CD4-positive, alpha-beta T cell treated with Interleukin-12 subunit alpha and Interleukin-12 subunit beta, for 1 hour (primary cell): ENCODE measurements at regions not wholly inside any gene's neighbourhood (a gene's known extent, or its start where the extent isn't known, plus 50 kb on each side); places are given as distances from the start of the nearest gene placed in this dataset.

ENCODE experiments used
- DNase-seq: peaks from one replicate; pipeline ENCODE4 v3.0.0-alpha.2; 2020

DNA sequence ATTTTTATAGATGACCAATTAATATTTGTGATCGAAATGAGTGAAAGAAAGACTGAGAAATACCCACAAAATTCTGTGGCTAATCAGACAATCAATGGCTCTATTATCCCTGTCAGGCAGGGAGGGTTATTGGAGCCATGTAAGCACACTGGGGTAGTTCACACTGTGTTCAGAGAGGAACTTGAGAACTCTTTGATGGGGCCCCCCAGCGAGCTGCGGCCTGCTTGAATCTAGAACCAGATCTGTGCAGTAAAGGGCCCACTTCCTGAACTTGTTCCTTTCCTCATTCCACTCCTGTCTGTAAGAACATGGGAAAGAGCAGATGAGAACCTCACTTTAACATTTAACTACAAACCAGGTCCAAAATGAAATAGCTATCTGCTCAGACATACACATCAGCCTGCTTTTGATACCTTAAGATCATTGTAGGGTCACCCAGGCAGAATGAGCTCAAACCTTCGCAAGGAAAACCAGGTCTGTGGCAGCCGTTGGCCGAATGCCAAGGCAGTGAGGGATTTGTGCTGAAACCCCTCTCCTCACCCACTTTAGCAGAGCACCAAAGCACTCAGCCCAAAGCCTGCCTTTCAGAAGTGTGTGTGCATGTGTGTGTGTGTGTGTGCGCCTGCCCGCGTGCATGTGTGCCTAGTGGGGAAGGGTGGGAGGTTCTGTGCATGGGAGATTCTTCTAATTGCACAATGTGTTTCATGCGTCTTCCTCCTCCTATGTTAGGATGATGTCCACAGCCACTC lies 365.6 kb upstream of the MGMT start:
- peak; percentile 4 for DNase-seq

DNA sequence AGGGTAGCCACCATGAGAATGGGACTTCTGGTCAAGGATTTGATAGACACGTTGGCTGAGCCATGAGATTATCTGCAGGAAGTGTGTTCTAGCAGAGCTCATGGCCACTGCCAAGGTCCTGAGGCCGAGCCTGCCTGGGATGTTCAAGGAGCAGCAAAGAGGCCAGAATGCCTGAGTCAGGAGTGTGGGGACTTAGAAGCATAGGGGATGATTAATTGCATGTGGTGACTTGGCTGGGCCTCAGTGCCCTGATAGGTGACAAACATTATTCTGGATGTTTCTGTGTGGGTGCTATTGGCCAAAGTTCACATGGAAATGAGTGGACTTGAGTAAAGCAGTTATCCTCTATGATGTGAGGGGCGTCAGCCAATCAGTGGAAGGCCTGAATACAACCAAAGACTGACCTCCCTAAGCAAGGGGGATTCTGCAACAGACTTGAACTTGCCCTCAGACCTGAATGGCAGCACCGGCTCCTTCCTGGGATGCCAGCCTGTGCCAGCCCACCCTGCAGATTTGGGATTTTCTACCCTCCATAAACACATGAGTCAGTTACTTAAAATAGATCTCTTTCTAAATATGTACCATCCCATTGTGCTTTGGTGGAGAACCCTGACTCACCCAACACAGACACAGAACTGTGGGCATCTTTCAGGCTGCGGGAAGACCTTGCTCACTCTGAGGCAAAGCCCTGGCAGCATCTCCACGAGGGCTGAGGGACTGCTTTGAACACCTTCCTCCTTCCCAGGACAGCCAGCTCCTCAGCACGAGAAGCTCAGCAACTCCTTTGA lies 363.9 kb upstream of the MGMT start:
- no peak for DNase-seq

DNA sequence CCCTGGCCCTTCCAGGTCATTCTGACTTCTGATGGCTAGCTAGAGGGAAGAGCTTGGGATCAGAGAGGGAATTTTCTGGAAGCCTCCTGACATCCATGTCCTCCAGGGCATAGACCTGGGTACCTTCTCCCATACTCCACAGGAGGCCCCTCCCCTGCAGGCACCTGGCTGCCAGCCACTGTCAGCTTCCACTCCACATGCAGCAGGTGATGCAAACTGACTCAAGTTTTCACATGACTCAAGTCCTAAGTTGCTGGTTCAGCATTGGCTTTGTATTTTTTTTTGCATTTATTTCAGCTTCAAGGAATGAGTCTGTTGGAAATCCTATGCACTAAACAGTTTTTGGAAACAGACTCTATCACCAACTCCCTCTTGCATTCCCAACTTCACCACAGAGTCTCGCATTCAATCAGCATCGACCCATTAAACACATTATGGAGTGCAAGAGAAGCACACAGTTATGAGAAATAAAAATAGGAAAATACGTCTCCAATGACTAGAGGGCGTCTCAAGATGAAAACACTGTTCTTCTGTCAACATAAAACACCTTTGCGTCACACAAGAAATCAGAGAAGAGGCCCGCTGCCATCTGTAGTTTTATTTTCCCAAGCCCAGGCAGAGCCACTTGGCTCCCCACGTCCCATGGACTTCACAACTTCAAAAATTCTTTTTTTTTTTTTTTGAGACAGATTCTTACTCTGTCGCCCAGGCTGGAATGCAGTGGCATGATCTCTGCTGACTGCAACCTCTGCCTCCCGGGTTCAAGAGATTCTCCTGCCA lies 362.6 kb upstream of the MGMT start:
- DNase-seq, result no peak

DNA sequence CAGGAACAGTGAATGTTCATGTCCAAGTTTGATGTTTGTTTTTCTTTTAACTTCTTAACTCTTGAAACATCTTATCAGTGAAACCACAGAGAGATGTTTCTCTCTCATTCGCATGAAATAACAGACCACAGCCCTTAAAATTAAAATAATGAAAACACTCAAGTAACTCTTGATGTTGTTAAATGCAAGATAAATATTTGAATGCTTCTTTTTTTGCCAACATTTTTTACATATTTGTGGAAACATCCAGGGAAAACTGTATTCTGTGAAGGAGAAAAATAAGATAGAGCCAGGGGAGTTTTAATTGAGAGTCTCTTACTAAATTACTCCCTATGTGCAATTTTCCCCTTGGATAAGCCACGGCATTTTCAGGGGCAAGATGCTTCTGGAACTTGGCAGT lies 361.8 kb upstream of the MGMT start:
- no peak for DNase-seq

DNA sequence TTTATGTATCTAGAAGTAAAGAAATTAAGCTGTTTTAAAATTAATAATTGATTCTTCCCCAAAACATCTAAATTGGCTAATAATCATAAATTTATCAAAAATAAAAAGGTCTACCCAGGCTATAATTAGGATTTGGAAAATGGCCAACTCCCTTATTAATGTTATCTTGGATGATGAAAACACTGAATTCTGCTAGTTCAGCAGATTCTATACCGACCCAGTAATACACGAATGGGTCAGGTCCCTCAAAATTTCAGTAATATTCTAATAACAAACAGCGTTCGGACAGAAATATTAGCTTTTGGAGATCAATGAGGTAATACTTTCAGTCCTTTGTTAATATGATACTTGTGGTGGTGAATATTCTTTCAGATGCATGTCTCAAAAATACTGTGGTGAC lies 360.7 kb upstream of the MGMT start:
- DNase-seq, result no peak

DNA sequence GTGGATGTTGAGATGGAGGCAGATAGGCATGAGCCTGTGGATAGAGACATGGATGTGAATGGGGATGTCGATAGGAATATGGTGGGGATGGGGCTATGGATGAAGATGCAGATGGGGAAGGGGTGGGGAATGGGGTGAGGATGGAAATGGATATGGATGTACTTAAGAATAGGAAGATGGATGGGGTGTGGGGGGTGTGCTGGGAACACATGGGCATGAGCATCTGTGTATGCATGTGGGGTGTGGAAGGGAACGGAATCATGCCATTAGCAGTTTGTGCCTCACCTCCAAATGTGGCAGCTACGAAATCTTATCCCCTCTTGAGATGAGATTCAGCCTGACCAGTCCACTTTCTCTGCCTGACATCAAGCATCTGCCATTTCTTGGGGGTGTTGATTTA lies 359.5 kb upstream of the MGMT start:
- no peak for DNase-seq

DNA sequence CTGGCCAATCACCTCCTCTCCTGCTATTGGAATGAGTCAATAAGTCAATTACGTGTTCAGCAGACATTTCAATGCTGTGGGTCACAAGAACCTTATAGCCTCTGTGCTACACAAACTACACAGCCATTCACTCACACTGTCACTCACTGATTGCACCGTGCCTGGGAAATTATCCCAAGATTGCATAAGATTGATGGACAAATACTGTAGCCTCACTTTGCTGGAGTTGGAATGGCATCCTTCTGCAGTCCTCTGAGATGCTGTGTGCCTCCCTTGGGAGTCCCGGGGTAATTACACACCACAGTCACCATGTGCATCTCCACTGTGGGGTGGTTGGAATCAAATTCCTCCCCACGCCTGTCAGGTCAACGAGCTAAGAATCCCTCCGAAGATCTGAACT lies 358.7 kb upstream of the MGMT start:
- no peak for DNase-seq

DNA sequence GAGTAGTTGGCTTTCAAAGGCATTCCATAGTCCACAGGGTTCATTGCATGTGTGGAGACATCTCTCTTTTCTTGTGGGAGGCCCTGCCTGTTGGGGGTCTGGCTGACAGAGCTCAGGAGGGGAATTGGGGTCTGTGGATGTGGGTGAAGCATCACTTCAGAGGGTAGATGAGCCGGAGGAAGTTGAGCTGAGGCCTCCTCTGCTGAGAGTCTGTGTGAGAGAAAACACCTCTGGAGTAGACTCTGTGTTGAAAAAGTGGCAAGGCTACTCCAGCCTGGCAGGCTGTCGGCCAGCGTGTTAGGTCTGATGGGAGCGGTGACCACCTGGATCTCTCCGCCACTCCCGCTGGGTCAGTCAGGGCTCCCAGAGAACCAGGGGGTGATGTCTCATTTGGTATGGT lies 358.0 kb upstream of the MGMT start:
- no peak for DNase-seq

DNA sequence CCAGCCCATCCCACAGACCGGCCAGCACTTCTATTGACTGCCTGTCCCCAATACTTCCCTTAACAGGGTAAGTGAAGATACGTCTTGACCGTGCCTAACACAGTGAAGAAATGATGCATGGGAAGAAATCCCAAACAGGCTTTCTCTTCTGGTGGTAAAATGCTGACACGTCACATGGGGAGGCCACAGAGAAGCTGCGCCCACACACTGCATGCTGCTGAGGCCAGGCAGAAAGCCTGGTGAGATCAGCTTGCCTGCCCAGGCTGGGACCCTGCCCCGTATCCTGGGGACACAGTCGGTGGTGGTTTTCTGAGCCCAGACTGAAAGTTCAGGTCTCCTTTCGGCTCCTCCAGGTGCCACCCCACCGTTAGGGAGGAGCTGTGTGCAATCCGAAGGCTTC lies 356.3 kb upstream of the MGMT start:
- no peak for DNase-seq

DNA sequence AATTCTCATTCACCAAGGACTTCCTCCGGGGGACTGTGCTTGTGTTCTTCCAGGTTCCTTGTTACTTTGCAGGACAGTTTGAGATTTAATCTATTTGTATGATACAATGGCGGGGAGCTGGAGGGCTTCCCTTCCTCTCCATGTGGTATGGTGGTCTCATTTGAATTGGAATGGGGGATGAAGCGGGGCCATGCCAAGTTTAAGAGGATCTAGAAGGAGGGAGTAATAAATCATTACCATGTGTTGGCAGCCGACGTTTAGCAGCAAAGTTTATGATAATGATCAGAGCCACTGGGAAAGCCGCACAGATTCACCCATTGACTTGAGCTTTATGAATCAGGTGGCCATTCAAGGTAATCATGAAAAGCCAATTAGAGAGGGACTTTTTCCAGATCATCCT lies 355.1 kb upstream of the MGMT start:
- DNase-seq, result no peak

DNA sequence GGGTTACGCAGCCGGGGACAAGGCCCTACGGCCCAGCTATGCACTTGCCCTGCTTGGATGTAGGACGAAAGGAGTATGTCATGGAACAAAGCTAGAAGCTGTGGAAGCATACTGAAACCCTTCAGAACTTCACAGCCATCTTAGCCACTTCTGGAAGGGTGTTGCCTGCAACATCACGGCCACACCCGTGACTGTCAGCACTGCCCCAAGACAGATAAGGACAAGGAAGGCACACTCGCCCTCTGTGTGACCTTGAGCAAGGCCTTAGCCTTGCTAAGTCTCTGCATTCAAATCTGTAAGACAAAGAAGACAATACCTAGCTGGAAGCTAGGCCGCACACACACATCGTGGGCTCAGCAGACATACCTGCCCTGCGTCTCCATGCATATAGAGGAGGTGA lies 352.5 kb upstream of the MGMT start:
- no peak for DNase-seq

DNA sequence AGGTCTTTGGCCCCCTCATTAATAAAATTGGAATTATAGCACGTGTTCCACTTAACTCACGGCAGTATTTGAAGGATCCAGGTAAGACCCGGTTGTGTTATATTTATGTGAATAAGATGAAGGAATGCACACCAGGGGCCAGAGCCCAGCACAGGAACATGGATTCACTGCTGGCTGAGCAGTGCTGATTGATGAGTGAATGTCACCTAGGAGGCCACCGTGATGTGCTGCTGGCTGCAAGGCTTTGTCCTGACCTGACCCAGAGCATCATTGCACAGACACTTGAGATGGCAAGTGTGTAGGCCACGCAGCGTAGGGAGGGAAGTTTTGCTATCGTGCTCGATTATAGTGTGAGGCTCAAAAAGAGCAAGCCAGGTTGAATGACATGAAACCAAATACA lies 350.7 kb upstream of the MGMT start:
- no peak for DNase-seq

DNA sequence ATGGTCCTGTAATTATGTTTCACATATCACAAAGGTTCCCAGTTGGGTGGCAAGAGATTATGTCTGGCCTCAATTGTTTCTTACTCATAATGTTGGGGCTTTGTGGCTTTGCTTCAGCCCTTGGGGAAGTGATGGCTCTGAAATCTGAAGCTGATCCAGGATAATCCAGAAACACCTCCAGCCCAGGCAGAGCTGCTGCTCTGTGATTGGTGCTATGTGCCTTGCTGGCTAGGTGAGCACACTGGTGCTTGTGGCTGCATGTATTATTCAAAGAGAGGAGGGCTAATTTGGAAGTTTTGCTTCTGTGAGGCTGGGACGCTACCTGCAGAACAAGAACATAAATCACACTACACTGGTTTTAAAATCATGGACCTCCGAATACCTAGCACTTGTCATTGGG lies 346.6 kb upstream of the MGMT start:
- DNase-seq, result no peak

DNA sequence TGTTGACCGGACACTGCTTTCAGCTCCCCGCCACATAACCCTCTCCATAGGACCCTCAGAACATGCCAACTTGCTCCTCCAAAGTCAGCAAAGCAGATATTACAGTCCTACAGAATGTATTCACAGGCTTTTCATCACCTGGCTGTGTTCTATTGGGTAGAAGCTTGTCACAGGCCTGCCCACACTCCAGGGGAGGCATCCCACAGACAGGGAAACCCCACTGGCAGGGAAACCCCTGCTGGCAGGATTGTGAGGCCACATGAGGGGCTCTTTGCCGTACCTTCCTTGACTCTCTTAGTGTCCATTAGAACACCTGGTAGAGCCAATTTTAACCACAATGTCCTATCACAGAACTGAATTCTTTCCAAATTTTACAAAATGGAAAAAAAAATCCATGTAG lies 344.2 kb upstream of the MGMT start:
- DNase-seq, result no peak

DNA sequence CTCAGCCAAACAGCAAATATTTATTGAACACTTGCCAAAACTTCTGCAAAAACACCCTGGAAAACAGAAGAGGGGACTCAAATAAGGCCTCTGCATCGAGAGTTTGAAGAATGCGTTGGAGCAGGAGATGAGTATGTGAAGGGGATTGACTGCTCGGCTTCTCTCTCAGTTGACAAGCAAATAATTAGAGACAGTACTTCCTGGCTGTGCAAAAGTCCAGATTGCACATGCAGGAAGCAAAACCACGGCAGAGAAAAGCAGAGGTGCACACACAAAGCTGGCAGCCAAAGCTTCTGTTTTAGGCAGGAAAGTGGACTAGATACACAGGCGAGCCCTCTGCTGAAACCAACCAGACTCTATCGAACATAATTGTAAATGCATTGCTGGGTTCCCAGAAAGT lies 343.6 kb upstream of the MGMT start:
- no peak for DNase-seq

DNA sequence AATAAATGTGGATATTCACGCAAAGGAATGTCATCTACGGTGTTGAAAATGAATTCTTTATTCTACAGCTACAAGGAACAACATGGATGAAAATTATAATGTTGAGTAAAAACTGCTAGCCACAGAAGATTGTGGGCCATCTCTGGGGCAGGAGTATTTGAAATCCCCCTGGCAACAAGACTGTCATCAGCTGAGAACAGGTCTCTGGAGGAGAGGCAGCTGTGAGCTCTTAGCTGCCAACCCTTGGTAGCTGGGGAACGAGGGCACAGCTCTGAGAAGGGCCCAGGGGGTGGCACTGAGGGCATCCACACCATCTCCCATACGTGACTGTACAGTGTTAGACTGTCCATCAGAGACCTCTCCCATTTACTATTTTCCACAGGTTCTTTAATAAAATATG lies 340.1 kb upstream of the MGMT start:
- DNase-seq, result no peak

DNA sequence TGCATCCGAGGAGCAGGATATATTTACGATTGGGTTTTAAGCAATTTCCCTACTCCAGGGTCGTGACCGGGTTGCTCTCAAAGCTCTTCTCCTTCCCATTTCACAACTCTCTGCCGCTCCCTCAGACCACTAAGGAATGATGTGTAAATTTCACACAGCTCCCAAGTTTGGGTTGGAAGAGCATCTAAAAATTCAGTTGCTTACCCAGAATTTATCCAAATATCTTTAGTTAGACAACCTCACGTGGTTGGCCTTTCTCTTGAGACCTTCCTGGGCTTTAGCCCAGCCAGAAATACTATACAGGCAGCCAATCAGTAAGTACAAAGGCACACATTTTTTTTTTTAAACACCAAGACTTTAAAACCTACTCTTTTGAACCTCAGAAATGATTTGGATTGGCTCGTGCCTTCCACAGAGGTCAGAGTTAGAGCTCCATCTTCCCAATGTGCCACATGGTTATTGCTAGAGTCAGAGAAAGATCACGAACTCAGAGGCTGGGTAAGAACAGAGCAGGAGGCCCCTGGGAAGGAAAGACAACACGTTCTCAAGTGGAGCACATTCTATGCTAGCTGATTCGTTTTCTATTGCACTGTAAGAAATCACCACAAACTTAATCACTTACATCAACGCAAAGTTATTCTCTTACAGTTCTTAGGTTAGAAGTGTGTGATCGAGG lies 335.4 kb upstream of the MGMT start:
- no peak for DNase-seq

DNA sequence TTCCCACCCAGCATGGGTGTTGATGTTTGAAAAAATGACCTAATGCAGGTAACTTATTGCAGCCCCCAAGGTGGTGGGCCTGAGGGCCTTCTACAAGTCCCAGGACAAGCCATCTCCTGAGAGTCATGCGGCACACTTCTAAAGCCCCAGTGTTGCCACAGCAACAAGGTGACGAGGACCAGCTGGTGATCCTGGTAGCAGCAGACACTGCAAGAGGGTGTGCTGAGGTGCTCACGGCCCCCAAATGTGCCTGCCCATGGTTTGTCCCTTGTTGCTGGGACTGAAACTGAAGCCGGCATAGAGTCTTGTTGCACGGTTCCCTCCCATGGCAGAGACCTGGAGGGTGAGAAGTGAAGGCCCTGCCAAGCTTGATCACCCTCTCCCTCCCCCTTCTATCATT lies 333.2 kb upstream of the MGMT start:
- no peak for DNase-seq

DNA sequence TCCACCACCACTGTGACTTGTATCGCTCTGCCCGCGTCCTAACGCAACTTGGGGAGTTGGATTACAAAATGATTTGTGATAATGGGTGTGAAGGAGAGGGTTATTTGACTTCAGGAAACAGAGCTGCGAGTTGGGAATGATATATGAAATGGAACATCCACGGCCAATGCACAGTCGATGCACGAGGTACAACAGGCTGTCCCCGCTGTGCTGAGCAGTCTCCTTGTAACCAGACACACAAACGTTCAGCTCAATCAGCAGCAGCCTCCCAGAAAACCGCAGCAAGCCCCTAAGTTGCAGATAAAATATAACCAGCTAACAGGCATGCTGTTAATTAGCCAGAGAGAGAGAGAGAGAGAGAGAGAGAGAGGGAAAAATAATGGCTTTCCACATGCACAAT lies 332.7 kb upstream of the MGMT start:
- DNase-seq, result no peak

DNA sequence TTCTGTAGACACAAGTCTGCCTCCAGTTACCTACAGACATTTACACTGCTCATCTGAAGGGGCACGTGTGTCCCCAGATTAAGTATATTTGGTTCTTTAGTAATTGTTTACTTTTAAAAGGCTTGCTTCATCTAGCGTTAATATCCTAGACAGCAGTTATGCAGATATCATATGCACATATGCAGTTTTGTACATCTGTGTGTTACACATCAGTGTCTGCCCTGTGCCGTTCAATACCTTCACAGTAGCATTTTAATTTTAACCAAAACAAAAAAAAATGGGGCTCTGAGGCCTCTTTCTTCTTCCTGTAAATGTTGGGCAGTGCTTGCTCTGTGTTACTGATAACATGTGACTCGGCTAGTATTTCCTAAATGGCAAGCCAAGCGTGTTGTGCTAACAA lies 331.4 kb upstream of the MGMT start:
- no peak for DNase-seq

DNA sequence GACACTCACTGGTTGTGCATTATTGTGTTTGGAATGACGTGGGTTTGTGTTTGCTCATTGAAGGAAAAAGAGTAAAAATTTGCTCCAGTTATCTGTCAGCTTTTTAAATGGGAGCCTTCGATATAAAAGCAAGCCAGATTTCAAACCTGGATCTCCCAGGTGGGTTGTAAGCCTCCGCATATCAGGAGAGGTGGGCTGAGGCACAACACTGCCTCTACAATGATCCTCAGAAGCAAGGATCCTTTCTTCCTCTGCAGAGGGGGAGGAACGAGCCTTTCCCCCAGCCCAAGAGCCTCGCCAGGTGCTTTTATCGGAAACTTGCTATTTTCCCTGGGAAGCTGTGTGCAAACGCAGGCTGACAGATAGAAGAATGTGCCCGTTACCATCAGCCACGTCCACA lies 331.0 kb upstream of the MGMT start:
- DNase-seq, result no peak

DNA sequence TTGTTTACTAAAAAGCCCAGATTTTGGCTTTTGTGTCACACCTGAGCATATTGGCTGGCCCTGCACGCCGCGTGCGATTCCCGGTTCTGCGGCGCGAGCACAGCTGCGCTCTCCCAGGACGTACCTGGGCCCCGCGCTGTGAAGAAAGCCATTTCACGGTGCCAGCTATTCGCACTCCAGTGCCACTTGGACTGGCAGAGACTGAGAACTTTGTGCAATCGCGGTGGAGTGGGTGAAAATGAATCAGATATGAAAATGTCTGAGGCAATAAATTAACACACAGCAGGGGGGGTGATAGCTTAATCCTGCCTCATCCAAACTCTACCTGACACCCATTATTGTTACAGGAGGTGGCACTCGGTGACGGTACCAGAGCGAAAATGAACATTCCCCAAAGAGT lies 330.1 kb upstream of the MGMT start:
- no peak for DNase-seq
